Loucy (cell line): ENCODE measurements at regions not wholly inside any gene's neighbourhood (a gene's known extent, or its start where the extent isn't known, plus 50 kb on each side); places are given as distances from the start of the nearest gene placed in this dataset.

Experiments used
- H2AFZ ChIP-seq: fragments of 200-600 bp; sonication (generic); 2 replicates; pipeline ENCODE4 v1.6.0; 2016; ENCODE audit warnings: antibody characterized with exemption, mild to moderate bottlenecking, low read length, moderate library complexity
- H3F3A ChIP-seq: fragments of 200-600 bp; 2 replicates; pipeline ENCODE4 v1.6.0; 2016; ENCODE audit warnings: antibody characterized with exemption, low read depth, mild to moderate bottlenecking
- H3K27me3 ChIP-seq: fragments of 200-600 bp; sonication (generic); 2 replicates; pipeline ENCODE4 v1.6.1; 2014; ENCODE audit warnings: low read length, mild to moderate bottlenecking; ENCODE audit not compliant: insufficient read depth, poor library complexity, severe bottlenecking
- H3K36me3 ChIP-seq: fragments of 200-600 bp; sonication (generic); 2 replicates; pipeline ENCODE4 v1.6.1; 2016; ENCODE audit warnings: low read length; ENCODE audit not compliant: insufficient read depth
- H3K4me1 ChIP-seq: fragments of 200-600 bp; sonication (generic); 2 replicates; pipeline ENCODE4 v1.5.1; 2014; ENCODE audit warnings: low read length, mild to moderate bottlenecking; ENCODE audit not compliant: insufficient read depth, poor library complexity, severe bottlenecking
- H3K4me2 ChIP-seq: fragments of 200-600 bp; sonication (generic); 2 replicates; pipeline ENCODE4 v1.6.0; 2014; ENCODE audit warnings: antibody characterized with exemption, low read length, low read depth, mild to moderate bottlenecking; ENCODE audit not compliant: poor library complexity, severe bottlenecking
- H3K4me3 ChIP-seq: fragments of 200-600 bp; sonication (generic); 2 replicates; pipeline ENCODE4 v1.5.1; 2014; ENCODE audit warnings: low read length, mild to moderate bottlenecking, mixed read lengths; ENCODE audit not compliant: poor library complexity, severe bottlenecking
- H3K79me2 ChIP-seq: fragments of 200-600 bp; sonication (generic); 2 replicates; pipeline ENCODE4 v1.6.1; 2014; ENCODE audit warnings: low read length; ENCODE audit not compliant: insufficient read depth
- H3K9ac ChIP-seq: fragments of 200-600 bp; sonication (generic); 2 replicates; pipeline ENCODE4 v1.6.0; 2014; ENCODE audit warnings: mild to moderate bottlenecking, low read depth, low read length, moderate library complexity; ENCODE audit not compliant: poor library complexity, severe bottlenecking
- H3K9me2 ChIP-seq: fragments of 200-600 bp; sonication (generic); replicated peaks from 2 replicates; pipeline ENCODE4 v1.6.1; 2016; ENCODE audit warnings: low read depth, low read length, mixed read lengths
- H3K9me3 ChIP-seq: fragments of 200-600 bp; sonication (generic); 2 replicates; pipeline ENCODE4 v1.6.1; 2014; ENCODE audit warnings: mild to moderate bottlenecking, antibody characterized with exemption, low read length, low read depth; ENCODE audit not compliant: insufficient read depth
- H4K20me1 ChIP-seq: fragments of 200-600 bp; sonication (generic); 2 replicates; pipeline ENCODE4 v1.6.0; 2014; ENCODE audit warnings: antibody characterized with exemption, low read length, mild to moderate bottlenecking; ENCODE audit not compliant: insufficient read depth, poor library complexity, severe bottlenecking
- CTCF ChIP-seq: fragments of 200-600 bp; sonication (generic); conservative IDR thresholded peaks from 2 replicates; pipeline ENCODE4 v1.5.1; 2014; ENCODE audit warnings: mild to moderate bottlenecking, antibody characterized with exemption, low read length
- EZH2phosphoT487 ChIP-seq: fragments of 200-600 bp; IDR thresholded peaks from 2 replicates; pipeline ENCODE4 v1.6.1; 2018; ENCODE audit warnings: antibody characterized with exemption, mild to moderate bottlenecking, moderate library complexity, borderline replicate concordance

DNA sequence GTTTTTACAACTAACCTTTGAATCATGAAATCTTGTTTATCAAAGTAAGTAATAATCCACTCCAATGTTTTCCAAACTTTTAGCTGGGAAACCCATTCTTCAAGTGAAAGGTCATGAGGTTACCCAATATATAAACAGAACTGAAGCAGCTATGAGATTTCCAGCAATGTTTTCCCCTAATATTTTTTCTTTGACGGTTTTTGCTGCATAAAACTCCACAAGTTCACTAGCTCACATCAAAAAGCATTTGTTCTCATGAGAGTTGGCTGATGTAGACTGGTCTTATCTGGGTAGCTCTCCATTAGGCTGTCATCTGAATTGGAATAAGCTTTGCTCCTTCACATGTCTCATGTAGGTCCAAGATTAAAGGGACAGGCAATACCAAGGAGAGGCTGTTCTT is 241.2 kb upstream of the LRRC3B start:
- Histone ChIP-seq H3K4me2 (no peak overlapping the region), H3K79me2 (no peaks in the 10 kb centered on the region), H2AFZ (no peak overlapping the region), H3K4me1 (no peaks in the 10 kb centered on the region), H3K9me3 (no peaks in the 10 kb centered on the region), H3K36me3 (no peaks in the 10 kb centered on the region), H3K9me2 (no peaks in the 10 kb centered on the region), H3F3A (no peaks in the 10 kb centered on the region), H3K9ac (no peak overlapping the region), H3K4me3 (no peak overlapping the region), H4K20me1 (no peaks in the 10 kb centered on the region), H3K27me3 (no peaks in the 10 kb centered on the region)
- no peak for TF ChIP-seq CTCF
- no peak for TF ChIP-seq EZH2phosphoT487

DNA sequence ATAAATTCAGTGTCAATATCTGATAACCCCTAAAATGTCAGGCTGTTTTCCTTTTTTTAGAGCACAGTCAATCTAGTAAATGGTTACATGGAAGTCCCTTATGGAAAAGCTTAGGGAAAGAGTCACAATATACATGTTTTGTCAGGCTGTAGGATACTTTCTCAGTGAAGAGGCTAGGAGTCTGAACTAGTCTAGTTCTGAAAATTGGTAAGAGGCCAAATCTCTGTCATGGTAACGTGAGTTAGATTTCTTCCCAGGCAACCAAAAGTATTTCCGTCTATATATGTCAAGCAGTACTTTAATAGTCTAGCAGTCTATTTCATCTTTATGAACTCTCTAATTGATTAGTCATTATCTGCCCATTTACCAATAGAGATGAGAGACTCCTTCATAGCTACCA is 215.9 kb upstream of the LRRC3B start:
- Histone ChIP-seq H2AFZ (no peak overlapping the region), H3K79me2 (no peaks in the 10 kb centered on the region), H4K20me1 (no peaks in the 10 kb centered on the region)

GRCh38 chr3:26418553-26418952 is 204.0 kb upstream of the LRRC3B start:
- H3K4me2 ChIP-seq = no peak overlapping the region
- TF ChIP-seq EZH2phosphoT487 = no peak
- no peak for TF ChIP-seq CTCF
- H3K79me2 ChIP-seq = no peaks in the 10 kb centered on the region
- H3K9me3 ChIP-seq = 0 out of 2 replicates have a peak, but pooled peaks cover 2% of the 10 kb centered on the region
- H3F3A ChIP-seq = no peaks in the 10 kb centered on the region
- no peaks in the 10 kb centered on the region for H3K4me1 ChIP-seq
- no peaks in the 10 kb centered on the region for H3K36me3 ChIP-seq
- no peak overlapping the region for H3K9ac ChIP-seq
- H2AFZ ChIP-seq = no peak overlapping the region
- no peak overlapping the region for H3K4me3 ChIP-seq
- no peaks in the 10 kb centered on the region for H3K9me2 ChIP-seq
- no peaks in the 10 kb centered on the region for H4K20me1 ChIP-seq
- no peaks in the 10 kb centered on the region for H3K27me3 ChIP-seq

More for the DNA sequence above, 215.9 kb upstream of the LRRC3B start:
- Histone ChIP-seq H3K4me2 (no peak overlapping the region), H3K9me3 (no peaks in the 10 kb centered on the region), H3K9ac (no peak overlapping the region), H3K4me3 (no peak overlapping the region), H3K9me2 (no peaks in the 10 kb centered on the region), H3F3A (no peaks in the 10 kb centered on the region), H3K27me3 (no peaks in the 10 kb centered on the region), H3K36me3 (no peaks in the 10 kb centered on the region), H3K4me1 (no peaks in the 10 kb centered on the region)
- TF ChIP-seq EZH2phosphoT487 (no peak), CTCF (no peak)
